Muscle of leg (tissue), 3 donors: ENCODE measurements at regions not wholly inside any gene's neighbourhood (a gene's known extent, or its start where the extent isn't known, plus 50 kb on each side); places are given as distances from the start of the nearest gene placed in this dataset.

Source experiments
- DNase-seq: peaks from one replicate; pipeline ENCODE4 v3.0.0; 2013
- H3K27ac ChIP-seq: one replicate; pipeline ENCODE4 v1.5.1; 2013; ENCODE audit warnings: mild to moderate bottlenecking, low read length, control low read depth
- H3K27me3 ChIP-seq: one replicate; pipeline ENCODE4 v1.6.1; 2013; ENCODE audit warnings: low read length; ENCODE audit not compliant: control insufficient read depth, insufficient read depth
- H3K36me3 ChIP-seq: one replicate; pipeline ENCODE4 v1.6.1; 2013; ENCODE audit warnings: low read length; ENCODE audit not compliant: control insufficient read depth, insufficient read depth
- H3K4me1 ChIP-seq: one replicate; pipeline ENCODE4 v1.6.1; 2013; ENCODE audit warnings: low read length; ENCODE audit not compliant: control insufficient read depth, insufficient read depth
- H3K4me3 ChIP-seq: one replicate; pipeline ENCODE4 v1.5.1; 2013; ENCODE audit warnings: low read length, control low read depth
- H3K9me3 ChIP-seq: replicated peaks from 2 replicates; pipeline ENCODE4 v1.6.1; 2013; ENCODE audit warnings: low read depth, low read length; ENCODE audit not compliant: control insufficient read depth
- WGBS: methylation state at CpG from one replicate; pipeline ENCODE4 v1.1.5; 2013; ENCODE audit warnings: missing lambda C conversion rate; ENCODE audit not compliant: insufficient coverage; 5-methylcytosine and 5-hydroxymethylcytosine counted together

GRCh38 chr5:73301208-73301901 is 128.4 kb downstream of the TMEM174 start:
- H3K4me3 ChIP-seq = no peak overlapping the region
- H3K4me1 ChIP-seq = peaks cover 19% of the 10 kb centered on the region
- H3K27ac ChIP-seq = no peak overlapping the region
- DNase-seq = no peak
- no peaks in the 10 kb centered on the region for H3K9me3 ChIP-seq
- H3K36me3 ChIP-seq = no peaks in the 10 kb centered on the region
- peaks cover 98% of the 10 kb centered on the region for H3K27me3 ChIP-seq
- 10% methylated on average over 10 of the region's 22 CpGs for WGBS

- Histone ChIP-seq H3K9me3 (no peaks in the 10 kb centered on the region), H3K36me3 (no peaks in the 10 kb centered on the region), H3K27ac (no peak overlapping the region), H3K4me1 (peaks cover 19% of the 10 kb centered on the region), H3K4me3 (no peak overlapping the region), H3K27me3 (peaks cover 97% of the 10 kb centered on the region)
- 2% methylated on average over 28 of the region's 37 CpGs for WGBS
- peak; percentile 19 for DNase-seq
Observed at GRCh38 chr5:73300337-73301207, 127.6 kb downstream of the TMEM174 start.

DNA sequence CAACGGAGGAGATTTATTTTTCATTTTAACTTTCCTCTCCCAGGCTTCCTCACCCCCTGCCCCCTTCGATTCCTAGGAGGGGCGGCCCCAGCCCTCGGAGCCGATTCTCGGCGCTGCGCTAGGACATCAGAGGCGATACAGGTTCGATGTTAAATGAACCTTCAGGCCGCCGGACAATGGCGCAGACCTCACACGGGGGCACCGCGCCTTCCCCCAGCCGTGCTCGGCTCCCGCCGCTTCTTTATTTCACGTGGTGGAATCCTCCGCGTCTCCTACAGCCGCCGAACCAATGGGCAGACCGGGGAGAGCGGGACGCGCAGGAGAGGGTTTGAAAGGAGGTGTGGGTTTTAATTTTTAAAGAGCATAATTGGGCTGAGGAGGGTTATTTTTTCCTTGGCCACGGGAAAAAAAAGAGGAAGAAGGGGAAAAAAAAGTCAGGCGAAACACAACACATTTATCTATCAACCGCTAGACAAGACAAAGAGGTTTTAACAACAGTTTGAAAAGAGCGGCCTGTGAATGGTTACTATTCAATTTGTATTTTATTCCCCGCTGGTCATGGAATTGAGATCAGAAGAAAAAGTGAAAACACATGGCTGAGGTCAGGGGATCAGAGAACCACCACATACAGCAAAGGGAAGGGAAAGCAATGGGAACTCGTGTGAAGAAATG is 126.8 kb downstream of the TMEM174 start:
- peaks cover 95% of the 10 kb centered on the region for H3K27me3 ChIP-seq
- WGBS = 2% methylated on average over 24 of the region's 35 CpGs
- peaks cover 19% of the 10 kb centered on the region for H3K4me1 ChIP-seq
- H3K36me3 ChIP-seq = no peaks in the 10 kb centered on the region
- no peak overlapping the region for H3K27ac ChIP-seq
- no peaks in the 10 kb centered on the region for H3K9me3 ChIP-seq
- H3K4me3 ChIP-seq = no peak overlapping the region
- DNase-seq = peak; percentile 41

GRCh38 chr5:73298772-73299630 is 126.0 kb downstream of the TMEM174 start:
- Histone ChIP-seq H3K9me3 (no peaks in the 10 kb centered on the region), H3K4me3 (no peak overlapping the region), H3K36me3 (no peaks in the 10 kb centered on the region), H3K4me1 (peaks cover 19% of the 10 kb centered on the region), H3K27ac (no peak overlapping the region), H3K27me3 (peaks cover 91% of the 10 kb centered on the region)
- DNase-seq = no peak
- 2% methylated on average over 58 of the region's 66 CpGs for WGBS

GRCh38 chr5:73298251-73298771 is 125.3 kb downstream of the TMEM174 start:
- H3K9me3 ChIP-seq = no peaks in the 10 kb centered on the region
- WGBS = 2% methylated on average over 46 of the region's 50 CpGs
- H3K4me3 ChIP-seq = no peak overlapping the region
- H3K36me3 ChIP-seq = no peaks in the 10 kb centered on the region
- H3K4me1 ChIP-seq = peaks cover 14% of the 10 kb centered on the region
- no peak for DNase-seq
- peaks cover 90% of the 10 kb centered on the region for H3K27me3 ChIP-seq
- no peak overlapping the region for H3K27ac ChIP-seq

GRCh38 chr5:73297430-73297829 is 124.4 kb downstream of the TMEM174 start:
- peaks cover 9% of the 10 kb centered on the region for H3K4me1 ChIP-seq
- no CpG with 5 or more reads among the region's 5 CpGs for WGBS
- DNase-seq = no peak
- H3K4me3 ChIP-seq = no peak overlapping the region
- no peaks in the 10 kb centered on the region for H3K36me3 ChIP-seq
- peaks cover 84% of the 10 kb centered on the region for H3K27me3 ChIP-seq
- no peak overlapping the region for H3K27ac ChIP-seq
- no peaks in the 10 kb centered on the region for H3K9me3 ChIP-seq

DNA sequence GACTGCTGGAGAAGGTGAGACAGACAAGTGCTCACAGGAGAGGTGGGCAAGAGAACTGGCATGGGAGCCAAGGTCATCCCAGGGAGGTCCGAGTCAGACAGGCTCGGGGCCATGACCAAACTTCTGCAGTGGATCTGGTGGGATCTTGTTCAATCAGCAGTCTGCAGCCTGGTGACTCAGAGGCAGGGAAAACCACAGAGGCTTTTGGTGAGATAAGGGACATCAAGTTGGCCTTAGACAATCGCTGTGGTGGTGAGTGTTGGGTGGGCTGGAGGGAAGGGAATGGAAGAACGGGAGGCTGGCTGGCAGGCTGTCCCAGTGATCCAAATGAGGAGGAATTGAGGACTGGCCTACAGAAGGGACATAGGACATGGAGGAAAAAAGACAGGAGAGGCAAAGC is 123.8 kb downstream of the TMEM174 start:
- no peak overlapping the region for H3K27ac ChIP-seq
- H3K4me3 ChIP-seq = no peak overlapping the region
- H3K36me3 ChIP-seq = no peaks in the 10 kb centered on the region
- no peaks in the 10 kb centered on the region for H3K9me3 ChIP-seq
- WGBS = 36% methylated on average over 4 of the region's 4 CpGs
- DNase-seq = no peak
- peaks cover 9% of the 10 kb centered on the region for H3K4me1 ChIP-seq
- H3K27me3 ChIP-seq = peaks cover 81% of the 10 kb centered on the region

GRCh38 chr5:73295921-73296320 is 122.9 kb downstream of the TMEM174 start:
- Histone ChIP-seq H3K9me3 (no peaks in the 10 kb centered on the region), H3K36me3 (no peaks in the 10 kb centered on the region), H3K27me3 (peaks cover 80% of the 10 kb centered on the region), H3K27ac (no peak overlapping the region), H3K4me3 (no peak overlapping the region), H3K4me1 (peaks cover 9% of the 10 kb centered on the region)
- WGBS = no CpG with 5 or more reads among the region's 4 CpGs
- DNase-seq = no peak

DNA sequence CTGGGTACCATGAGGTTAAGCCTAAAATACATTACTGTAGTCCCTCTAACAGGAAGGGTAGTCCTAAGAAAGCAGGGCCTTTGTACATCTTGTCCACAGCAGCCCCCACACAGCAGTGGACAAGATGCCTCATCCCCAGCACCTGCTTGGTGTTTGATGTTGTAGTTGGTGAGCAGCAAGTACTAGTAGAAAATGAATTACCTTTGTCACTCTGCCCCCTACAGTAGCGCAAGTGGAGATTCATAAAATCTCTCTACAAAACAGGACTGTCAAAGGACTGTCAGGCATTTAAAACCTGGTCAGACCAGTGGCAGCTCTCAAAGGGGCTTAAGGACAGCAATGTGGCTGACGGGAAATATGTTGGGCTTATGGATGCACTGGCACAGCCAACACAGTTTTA is 122.5 kb downstream of the TMEM174 start:
- WGBS = 80% methylated on average over 1 of the region's 2 CpGs
- Histone ChIP-seq H3K9me3 (no peaks in the 10 kb centered on the region), H3K4me3 (no peak overlapping the region), H3K27me3 (peaks cover 76% of the 10 kb centered on the region), H3K4me1 (peaks cover 9% of the 10 kb centered on the region), H3K36me3 (no peaks in the 10 kb centered on the region), H3K27ac (no peak overlapping the region)
- DNase-seq = no peak
